Activated CD8-positive, alpha-beta T cell treated with anti-CD3 and anti-CD28 coated beads, Interleukin-2, amount 10 ng/mL, durations not matched to agents 7 days and 5 days (primary cell): ENCODE measurements at regions not wholly inside any gene's neighbourhood (a gene's known extent, or its start where the extent isn't known, plus 50 kb on each side); places are given as distances from the start of the nearest gene placed in this dataset.
A peak's percentile ranks its signal among the peaks of the same experiment; 100 is the strongest.

Experiments used
- ATAC-seq: fragments of 150-1000 bp; cut with Tn5 transposase; one replicate; pipeline ENCODE4 v1.10.0; 2021; ENCODE audit warnings: moderate library complexity
- CTCF ChIA-PET: fragments of 350-600 bp; sonication (Branson Sonifier 250); formaldehyde crosslinking; loops from one replicate; lab custom pipeline; 2021; ENCODE audit warnings: antibody characterized with exemption; lab: Charles Lee
- POLR2A ChIA-PET: fragments of 350-600 bp; sonication (Branson Sonifier 250); formaldehyde crosslinking; loops from one replicate; lab custom pipeline; 2021; ENCODE audit warnings: antibody characterized with exemption; lab: Charles Lee
- DNase-seq: peaks from one replicate; pipeline ENCODE4 v3.0.0-alpha.2; 2020
- H3K27ac Mint-ChIP-seq: one replicate; pipeline ENCODE4 v1.8.0; 2021; ENCODE audit warnings: mild to moderate bottlenecking, mixed read lengths
- H3K27me3 Mint-ChIP-seq: one replicate; pipeline ENCODE4 v1.8.0; 2021; ENCODE audit warnings: low read depth, mixed read lengths
- H3K36me3 Mint-ChIP-seq: one replicate; pipeline ENCODE4 v1.8.0; 2021; ENCODE audit warnings: low read depth, mixed read lengths
- H3K4me1 Mint-ChIP-seq: one replicate; pipeline ENCODE4 v1.8.0; 2021; ENCODE audit warnings: low read depth, mixed read lengths
- H3K4me3 Mint-ChIP-seq: one replicate; pipeline ENCODE4 v1.8.0; 2021; ENCODE audit warnings: mild to moderate bottlenecking, mixed read lengths
- H3K9me3 Mint-ChIP-seq: one replicate; pipeline ENCODE4 v1.8.0; 2022; ENCODE audit warnings: mixed read lengths; ENCODE audit not compliant: insufficient read depth

DNA sequence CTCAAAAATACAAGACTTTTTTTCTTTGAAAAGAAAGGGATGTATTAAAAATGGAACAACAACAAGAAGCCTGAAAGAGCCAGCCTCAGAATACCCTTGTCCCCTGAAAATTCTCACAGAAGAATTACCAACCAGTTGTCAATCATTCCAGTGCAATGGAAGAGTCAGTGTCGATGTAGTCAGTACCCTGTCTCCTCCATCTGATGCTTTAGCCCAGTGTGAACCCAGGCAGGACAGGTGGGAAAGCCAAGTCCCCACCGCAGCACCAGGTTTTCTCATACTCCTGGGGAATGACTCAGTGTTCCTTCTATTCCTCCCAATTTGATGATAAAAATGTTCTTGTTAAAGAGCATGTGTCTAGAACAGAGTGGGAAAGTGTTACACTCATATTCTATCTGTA is 332.0 kb upstream of the CHAC2 start:
- no peaks in the 10 kb centered on the region for H3K36me3 Mint-ChIP-seq
- no peaks in the 10 kb centered on the region for H3K27me3 Mint-ChIP-seq
- DNase-seq (no peak), ATAC-seq (no peak)
- H3K27ac Mint-ChIP-seq, result no peak overlapping the region
- ChIA-PET POLR2A (no interaction called here), CTCF (no interaction called here)
- H3K9me3 Mint-ChIP-seq, result no peaks in the 10 kb centered on the region
- no peaks in the 10 kb centered on the region for H3K4me1 Mint-ChIP-seq
- no peak overlapping the region for H3K4me3 Mint-ChIP-seq

DNA sequence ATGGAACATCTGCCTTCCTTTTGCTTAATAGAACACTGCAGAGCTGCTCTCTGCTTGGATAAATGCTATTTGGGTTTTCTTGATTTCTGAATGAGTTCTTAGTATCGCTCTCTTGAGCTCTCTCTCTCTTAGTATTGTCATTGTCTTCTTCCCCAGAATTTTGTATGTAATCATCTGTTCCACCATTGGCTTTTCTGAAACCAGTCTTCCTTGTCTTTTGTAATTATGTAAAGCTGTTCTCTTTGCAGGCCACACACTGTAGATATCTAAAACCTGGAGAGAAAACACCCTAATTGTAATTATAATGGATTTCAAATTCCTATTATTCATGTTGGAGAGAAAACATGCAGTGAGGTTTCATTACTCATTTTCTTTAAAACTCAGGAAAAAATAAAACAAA is 333.1 kb upstream of the CHAC2 start:
- Mint-ChIP-seq H3K27ac (no peak overlapping the region), H3K36me3 (no peaks in the 10 kb centered on the region), H3K27me3 (no peaks in the 10 kb centered on the region), H3K9me3 (no peaks in the 10 kb centered on the region), H3K4me1 (no peaks in the 10 kb centered on the region), H3K4me3 (no peak overlapping the region)
- DNase-seq, result no peak
- CTCF ChIA-PET, result no interaction called here
- POLR2A ChIA-PET, result no interaction called here
- no peak for ATAC-seq

DNA sequence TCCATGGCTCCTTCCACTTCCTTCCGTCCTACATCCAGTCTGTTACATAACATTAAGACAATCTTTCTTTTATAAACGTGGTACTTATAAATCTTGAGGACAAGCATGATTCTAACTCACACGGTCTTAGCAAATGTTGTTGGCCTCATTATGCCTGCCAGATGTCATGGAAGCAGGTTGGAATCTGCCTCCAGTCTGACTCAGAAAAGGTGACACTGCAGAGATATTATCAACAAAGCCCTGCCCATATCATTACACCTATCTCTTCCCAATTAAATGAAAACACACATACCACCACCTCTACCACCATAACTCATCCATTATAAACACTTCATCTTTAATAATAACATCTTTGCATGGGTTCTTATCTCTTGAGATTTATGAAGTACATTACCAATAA is 334.7 kb upstream of the CHAC2 start:
- Mint-ChIP-seq H3K4me1 (no peaks in the 10 kb centered on the region), H3K27ac (no peak overlapping the region), H3K9me3 (no peaks in the 10 kb centered on the region), H3K4me3 (no peak overlapping the region), H3K27me3 (no peaks in the 10 kb centered on the region), H3K36me3 (no peaks in the 10 kb centered on the region)
- POLR2A ChIA-PET, result no interaction called here
- ATAC-seq (no peak), DNase-seq (no peak)
- CTCF ChIA-PET, result no interaction called here

DNA sequence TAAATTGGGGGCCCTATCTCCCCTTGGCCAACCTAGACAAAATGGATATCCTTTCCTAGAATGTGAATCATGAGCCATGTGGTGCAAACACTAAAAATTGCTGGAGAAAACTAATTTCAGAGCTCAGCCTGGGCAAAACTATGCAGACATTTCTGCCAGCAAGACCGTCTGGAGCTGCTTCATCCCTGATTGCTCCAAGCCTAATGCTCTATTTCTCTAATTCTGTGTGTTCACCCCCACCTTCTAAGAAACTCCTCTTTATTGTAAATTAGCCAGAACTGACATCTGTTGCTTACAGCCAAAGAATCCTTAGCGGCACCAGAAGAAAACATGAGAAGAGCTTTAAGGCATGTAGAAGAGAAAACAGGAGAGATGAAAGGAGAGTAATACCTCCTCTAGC is 337.7 kb upstream of the CHAC2 start:
- Mint-ChIP-seq H3K36me3 (no peaks in the 10 kb centered on the region), H3K27ac (no peak overlapping the region), H3K4me1 (no peaks in the 10 kb centered on the region), H3K4me3 (no peak overlapping the region), H3K27me3 (no peaks in the 10 kb centered on the region), H3K9me3 (no peaks in the 10 kb centered on the region)
- no peak for ATAC-seq
- CTCF ChIA-PET, result no interaction called here
- DNase-seq, result no peak
- POLR2A ChIA-PET, result no interaction called here

DNA sequence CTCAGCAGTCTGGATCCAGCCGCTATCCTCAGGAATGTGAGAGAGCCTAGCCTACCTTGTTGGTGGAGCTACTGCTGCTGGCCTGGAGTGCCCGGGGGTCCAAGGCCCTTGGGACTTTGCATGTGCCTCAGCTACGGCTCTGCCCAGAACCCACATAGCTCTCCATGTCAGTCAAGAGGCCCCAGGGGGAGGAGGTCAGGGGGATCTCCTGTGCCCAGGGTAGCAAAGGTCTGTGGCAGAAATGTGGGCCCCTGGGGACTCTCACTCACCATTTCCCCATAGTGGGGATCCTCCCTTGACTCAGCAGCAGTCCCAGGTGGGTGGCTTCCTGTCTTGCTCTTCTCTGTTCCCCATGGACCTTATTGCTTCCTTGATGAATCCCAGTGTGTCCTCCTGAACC is 342.7 kb upstream of the CHAC2 start:
- no peak overlapping the region for H3K27ac Mint-ChIP-seq
- H3K4me1 Mint-ChIP-seq, result no peaks in the 10 kb centered on the region
- no peak for DNase-seq
- H3K27me3 Mint-ChIP-seq, result no peaks in the 10 kb centered on the region
- no peaks in the 10 kb centered on the region for H3K36me3 Mint-ChIP-seq
- H3K4me3 Mint-ChIP-seq, result no peak overlapping the region
- ChIA-PET CTCF (no interaction called here), POLR2A (no interaction called here)
- H3K9me3 Mint-ChIP-seq, result no peaks in the 10 kb centered on the region
- ATAC-seq, result no peak

DNA sequence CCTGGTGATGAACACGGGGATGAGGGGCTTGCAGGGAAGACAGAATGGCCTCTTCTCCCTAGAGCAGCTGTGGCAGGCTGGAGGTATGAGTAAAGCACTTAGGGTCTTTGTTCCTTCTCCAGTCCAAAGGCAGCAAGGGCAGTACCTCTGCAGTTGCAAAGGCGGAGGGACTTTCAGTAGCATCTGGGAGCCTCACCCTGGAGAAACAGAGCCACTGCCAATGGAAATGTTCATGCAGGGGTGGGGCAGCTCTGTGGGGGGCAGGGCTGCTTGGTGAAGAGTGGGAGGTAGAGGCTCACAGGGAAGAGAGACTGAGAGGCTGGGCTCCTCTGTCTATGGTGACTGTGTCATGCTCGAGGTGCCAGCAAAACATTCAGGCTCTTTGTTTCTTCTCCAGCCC is 344.1 kb upstream of the CHAC2 start:
- H3K27me3 Mint-ChIP-seq, result no peaks in the 10 kb centered on the region
- ChIA-PET CTCF (no interaction called here), POLR2A (no interaction called here)
- H3K27ac Mint-ChIP-seq, result no peak overlapping the region
- H3K36me3 Mint-ChIP-seq, result no peaks in the 10 kb centered on the region
- H3K9me3 Mint-ChIP-seq, result no peaks in the 10 kb centered on the region
- no peak for ATAC-seq
- no peak for DNase-seq
- H3K4me1 Mint-ChIP-seq, result no peaks in the 10 kb centered on the region
- no peak overlapping the region for H3K4me3 Mint-ChIP-seq

DNA sequence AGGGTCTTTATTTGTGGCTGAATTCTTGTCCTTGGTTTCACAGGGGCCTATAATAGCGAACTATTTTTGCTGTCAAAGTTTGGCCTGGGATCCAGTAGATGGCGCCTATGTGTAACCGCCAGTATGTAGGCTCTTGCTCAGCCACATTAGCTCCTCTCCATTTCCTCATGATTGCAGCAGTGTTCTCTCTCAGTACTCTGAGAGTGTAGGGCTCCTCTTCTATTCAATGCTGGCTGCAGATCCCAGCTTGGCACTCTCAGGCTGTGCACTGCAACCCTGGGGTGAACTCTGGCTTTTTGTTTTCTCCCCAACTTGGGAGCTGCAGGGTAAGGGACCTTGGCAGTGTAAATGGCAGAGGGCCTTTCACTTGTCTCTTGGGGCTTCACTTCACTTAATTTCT is 344.6 kb upstream of the CHAC2 start:
- Mint-ChIP-seq H3K9me3 (no peaks in the 10 kb centered on the region), H3K27ac (no peak overlapping the region), H3K4me3 (no peak overlapping the region), H3K27me3 (no peaks in the 10 kb centered on the region), H3K36me3 (no peaks in the 10 kb centered on the region), H3K4me1 (no peaks in the 10 kb centered on the region)
- peak; percentile 29 for DNase-seq
- POLR2A ChIA-PET, result no interaction called here
- CTCF ChIA-PET, result no interaction called here
- ATAC-seq, result peak; percentile 44

DNA sequence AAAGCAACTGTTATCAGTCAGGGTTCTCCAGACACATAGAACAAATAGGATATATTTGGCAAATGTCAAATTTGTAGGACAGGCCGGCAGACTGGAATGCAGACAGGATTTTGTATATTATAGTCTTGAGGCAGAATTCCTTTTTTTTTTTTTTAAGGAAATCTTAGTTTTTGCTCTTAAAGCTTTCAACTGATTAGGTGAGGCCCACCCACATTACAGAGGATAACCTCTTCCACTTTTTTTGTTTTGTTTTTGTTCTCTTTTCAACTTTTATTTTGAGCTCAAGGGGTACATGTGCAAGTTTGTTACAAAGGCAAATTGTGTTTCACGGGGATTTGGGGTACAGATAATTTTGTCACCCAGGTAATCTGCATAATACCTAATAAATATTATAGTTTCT is 350.2 kb upstream of the CHAC2 start:
- Mint-ChIP-seq H3K27ac (no peak overlapping the region), H3K4me1 (no peaks in the 10 kb centered on the region), H3K36me3 (no peaks in the 10 kb centered on the region), H3K9me3 (no peaks in the 10 kb centered on the region), H3K27me3 (no peaks in the 10 kb centered on the region), H3K4me3 (no peak overlapping the region)
- POLR2A ChIA-PET, result no interaction called here
- CTCF ChIA-PET, result no interaction called here
- DNase-seq, result no peak
- ATAC-seq, result no peak

DNA sequence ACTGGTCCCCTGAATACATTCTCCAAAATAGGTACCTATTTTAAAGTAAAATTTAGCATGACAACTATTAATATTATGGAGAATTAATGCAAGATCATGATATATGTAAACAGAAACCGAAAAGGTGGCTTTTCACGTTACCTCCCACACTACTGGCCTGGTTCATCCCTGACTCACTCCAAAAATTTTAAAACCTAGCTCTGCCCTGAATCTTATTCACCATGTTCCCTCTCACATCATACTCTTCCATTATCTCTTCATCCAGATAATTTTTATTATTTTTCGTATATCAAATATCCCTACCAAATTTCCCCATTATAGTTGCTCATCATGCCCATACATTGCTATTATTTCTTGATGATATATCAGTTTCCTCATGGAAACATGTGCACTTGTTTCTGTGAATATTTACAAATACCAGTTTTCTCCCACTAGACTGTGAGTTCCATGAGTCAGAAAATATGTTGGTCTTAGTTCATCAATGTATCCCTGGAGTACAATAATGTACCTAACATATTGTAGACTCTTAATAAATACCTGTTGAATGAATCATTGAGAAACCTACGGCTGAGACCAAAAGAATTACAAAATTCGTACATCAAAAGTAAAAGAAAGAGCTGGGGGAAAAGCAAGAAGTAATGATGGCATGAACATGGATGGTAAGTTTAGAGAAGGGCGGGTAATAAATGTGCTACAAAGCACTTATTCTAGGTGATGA is 360.1 kb upstream of the CHAC2 start:
- Mint-ChIP-seq H3K9me3 (no peaks in the 10 kb centered on the region), H3K27ac (no peak overlapping the region)
- CTCF ChIA-PET, result no interaction called here

DNA sequence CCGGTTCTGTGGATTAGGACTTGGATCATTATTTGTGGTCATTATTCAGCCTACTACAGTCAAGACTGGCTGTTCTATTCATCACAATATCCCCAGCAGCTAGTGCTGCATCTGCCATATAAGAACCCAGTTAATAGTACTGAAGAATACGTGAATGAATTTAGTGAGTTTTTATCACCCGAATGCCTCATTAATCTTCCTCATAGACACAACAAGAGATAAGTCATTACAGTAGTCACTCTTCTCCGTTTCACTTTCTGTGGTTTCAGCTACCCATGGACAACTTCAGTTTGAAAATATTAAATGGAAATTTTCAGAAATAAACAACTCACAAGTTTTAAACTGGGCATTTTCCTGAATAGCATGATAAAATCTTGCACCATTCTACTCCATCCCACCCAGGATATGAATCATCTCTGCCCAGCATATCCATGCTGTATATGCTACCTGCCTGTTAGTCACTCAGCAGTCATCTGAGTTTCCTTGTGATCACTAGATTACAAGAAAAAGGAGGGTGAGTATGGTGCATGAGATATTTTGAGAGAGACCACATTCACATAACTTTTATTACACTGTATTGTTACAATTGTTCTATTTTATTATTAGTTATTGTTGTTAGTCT is 363.7 kb upstream of the CHAC2 start:
- POLR2A ChIA-PET, result no interaction called here
- Mint-ChIP-seq H3K27me3 (no peaks in the 10 kb centered on the region), H3K4me3 (no peak overlapping the region), H3K4me1 (no peaks in the 10 kb centered on the region), H3K27ac (no peak overlapping the region), H3K36me3 (no peaks in the 10 kb centered on the region), H3K9me3 (no peaks in the 10 kb centered on the region)
- DNase-seq (no peak), ATAC-seq (no peak)
- CTCF ChIA-PET, result no interaction called here

More for the DNA sequence above, 360.1 kb upstream of the CHAC2 start:
- Mint-ChIP-seq H3K4me3 (no peak overlapping the region), H3K4me1 (no peaks in the 10 kb centered on the region), H3K36me3 (no peaks in the 10 kb centered on the region), H3K27me3 (no peaks in the 10 kb centered on the region)
- ATAC-seq (no peak), DNase-seq (no peak)
- POLR2A ChIA-PET, result no interaction called here

DNA sequence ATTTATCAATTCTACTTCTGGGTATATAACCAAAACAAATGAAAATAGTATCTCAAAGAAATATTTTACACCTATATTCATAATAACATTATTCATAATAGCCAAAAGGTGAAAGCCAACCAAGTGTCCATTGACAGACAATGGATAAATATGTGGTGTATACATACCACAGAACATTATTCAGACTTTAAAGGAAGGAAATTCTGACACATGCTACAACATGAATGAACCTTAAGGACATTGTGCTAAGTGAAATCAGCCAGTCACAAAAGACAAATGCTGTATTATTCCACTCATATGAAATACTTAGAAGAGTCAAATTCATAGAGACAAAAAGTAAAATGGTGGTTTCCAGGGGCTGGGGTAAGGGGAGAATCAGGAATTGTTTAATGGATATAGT is 370.5 kb upstream of the CHAC2 start:
- ChIA-PET CTCF (no interaction called here), POLR2A (no interaction called here)
- H3K27me3 Mint-ChIP-seq, result no peaks in the 10 kb centered on the region
- ATAC-seq (no peak), DNase-seq (no peak)
- no peaks in the 10 kb centered on the region for H3K9me3 Mint-ChIP-seq
- no peaks in the 10 kb centered on the region for H3K4me1 Mint-ChIP-seq
- no peaks in the 10 kb centered on the region for H3K36me3 Mint-ChIP-seq
- no peak overlapping the region for H3K27ac Mint-ChIP-seq
- H3K4me3 Mint-ChIP-seq, result no peak overlapping the region

DNA sequence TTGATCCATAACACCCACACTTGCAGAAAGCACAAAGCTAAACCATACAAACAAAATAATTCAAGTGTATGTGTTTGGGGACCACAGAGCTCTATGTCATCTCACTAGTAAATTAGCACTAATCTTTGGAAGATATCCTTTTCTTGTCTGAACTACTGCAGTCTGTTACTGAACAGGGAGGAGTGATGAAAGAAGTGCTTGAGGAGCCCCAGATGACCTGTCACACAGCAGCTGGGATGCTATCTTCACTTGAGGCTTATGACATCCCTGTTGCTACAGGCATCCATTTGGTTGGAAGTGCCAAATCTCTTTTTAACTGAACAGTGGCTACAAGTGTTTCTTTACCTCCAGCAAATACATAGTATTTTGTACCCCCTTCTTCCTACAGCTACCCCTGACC is 386.3 kb upstream of the CHAC2 start:
- H3K36me3 Mint-ChIP-seq, result no peaks in the 10 kb centered on the region
- H3K9me3 Mint-ChIP-seq, result peaks cover 2% of the 10 kb centered on the region
- ChIA-PET POLR2A (no interaction called here), CTCF (no interaction called here)
- no peaks in the 10 kb centered on the region for H3K27me3 Mint-ChIP-seq
- H3K27ac Mint-ChIP-seq, result no peak overlapping the region
- no peaks in the 10 kb centered on the region for H3K4me1 Mint-ChIP-seq
- DNase-seq, result no peak
- no peak for ATAC-seq
- no peak overlapping the region for H3K4me3 Mint-ChIP-seq

DNA sequence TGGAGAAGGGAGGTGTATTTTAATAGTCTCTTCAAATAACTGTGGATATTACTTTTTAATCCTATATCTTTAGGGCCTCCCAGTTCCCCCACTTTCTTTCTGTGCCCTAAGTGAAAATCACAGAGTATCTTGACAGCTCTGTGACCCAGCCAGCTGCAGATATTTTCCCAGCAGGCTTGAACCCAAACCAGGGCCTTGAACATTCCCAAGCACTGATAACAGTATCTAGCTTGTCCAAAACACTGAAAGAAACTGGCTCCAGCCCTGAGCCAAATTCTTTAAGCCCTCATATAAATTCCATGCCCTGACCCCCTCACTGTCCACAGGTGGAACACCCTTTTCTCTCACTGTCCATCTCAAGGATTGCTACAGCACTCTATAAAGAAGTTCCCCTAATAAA is 388.1 kb upstream of the CHAC2 start:
- ChIA-PET CTCF (no interaction called here), POLR2A (no interaction called here)
- H3K27ac Mint-ChIP-seq, result no peak overlapping the region
- no peaks in the 10 kb centered on the region for H3K27me3 Mint-ChIP-seq
- no peaks in the 10 kb centered on the region for H3K4me1 Mint-ChIP-seq
- H3K4me3 Mint-ChIP-seq, result no peak overlapping the region
- no peak for ATAC-seq
- no peaks in the 10 kb centered on the region for H3K36me3 Mint-ChIP-seq
- no peak for DNase-seq
- H3K9me3 Mint-ChIP-seq, result peaks cover 7% of the 10 kb centered on the region
